Posterior cingulate gyrus (tissue), 11 donors: ENCODE measurements at regions not wholly inside any gene's neighbourhood (a gene's known extent, or its start where the extent isn't known, plus 50 kb on each side); places are given as distances from the start of the nearest gene placed in this dataset.
"Not testable (repeated sequence)": the region's sequence is repeated elsewhere in the genome, so short reads cannot be mapped to it uniquely, and the experiment has no call there.

Experiments used
- DNase-seq, 10 donors: peaks; one replicate each; pipeline versions ENCODE4 v3.0.0 to v3.0.0-alpha.2; 2020 to 2021; ENCODE audit warnings: mixed read lengths in 3 of 10
- intact Hi-C: fragments of 100-400 bp; cut with DNase I; formaldehyde crosslinking; loops from one replicate; pipeline ENCODE4 v1.15.1; 2023

GRCh38 chr10:53664282-53665019 is 891.9 kb upstream of the MBL2 start:
- DNase-seq, result no peak
- intact Hi-C loops, result no loop called here

GRCh38 chr10:53650794-53651193 is 878.2 kb upstream of the MBL2 start:
- no peak for DNase-seq
- intact Hi-C loops, result no loop called here

GRCh38 chr10:53647221-53647620 is 874.6 kb upstream of the MBL2 start:
- DNase-seq, intact Hi-C loops: not testable (repeated sequence)

- no peak for DNase-seq
- intact Hi-C loops, result no loop called here
Observed at GRCh38 chr10:53646525-53646924, 873.9 kb upstream of the MBL2 start.

- DNase-seq, result no peak
- intact Hi-C loops, result no loop called here
Observed at GRCh38 chr10:53645951-53646350, 873.4 kb upstream of the MBL2 start.

- DNase-seq, result no peak
- intact Hi-C loops, result no loop called here
Observed at GRCh38 chr10:53638006-53638405, 865.4 kb upstream of the MBL2 start.

- DNase-seq, result no peak
- intact Hi-C loops, result no loop called here
Observed at GRCh38 chr10:53624722-53625121, 852.1 kb upstream of the MBL2 start.

- no peak for DNase-seq
- intact Hi-C loops, result no loop called here
Observed at GRCh38 chr10:53622201-53622600, 849.6 kb upstream of the MBL2 start.

GRCh38 chr10:53619671-53620070 is 847.1 kb upstream of the MBL2 start:
- intact Hi-C loops, result no loop called here

GRCh38 chr10:53607691-53608090 is 835.1 kb upstream of the MBL2 start:
- intact Hi-C loops, result no loop called here
- no peak for DNase-seq

More at GRCh38 chr10:53619671-53620070, 847.1 kb upstream of the MBL2 start:
- no peak for DNase-seq

GRCh38 chr10:53606981-53607380 is 834.4 kb upstream of the MBL2 start:
- intact Hi-C loops, result no loop called here
- DNase-seq, result no peak

GRCh38 chr10:53601260-53601875 is 828.8 kb upstream of the MBL2 start:
- intact Hi-C loops, result no loop called here

GRCh38 chr10:53598914-53599313 is 826.3 kb upstream of the MBL2 start:
- intact Hi-C loops, result loop anchor here (5.0 kb wide), 1 partner anchor 803 kb away; no protein-coding TSS in a partner anchor

More at GRCh38 chr10:53601260-53601875, 828.8 kb upstream of the MBL2 start:
- no peak for DNase-seq

GRCh38 chr10:53597835-53598251 is 825.3 kb upstream of the MBL2 start:
- intact Hi-C loops, result loop anchor here (5.0 kb wide), 1 partner anchor 804 kb away; no protein-coding TSS in a partner anchor
- no peak for DNase-seq

More at GRCh38 chr10:53598914-53599313, 826.3 kb upstream of the MBL2 start:
- DNase-seq, result no peak

GRCh38 chr10:53580465-53580864 is 807.9 kb upstream of the MBL2 start:
- intact Hi-C loops, result no loop called here
- DNase-seq, result no peak

GRCh38 chr10:53579773-53580172 is 807.2 kb upstream of the MBL2 start:
- intact Hi-C loops, result no loop called here
- no peak for DNase-seq

- intact Hi-C loops, result no loop called here
- no peak for DNase-seq
Observed at GRCh38 chr10:53574024-53574423, 801.4 kb upstream of the MBL2 start.

- no peak for DNase-seq
- intact Hi-C loops, result no loop called here
Observed at GRCh38 chr10:53573498-53573897, 800.9 kb upstream of the MBL2 start.

GRCh38 chr10:53572799-53573198 is 800.2 kb upstream of the MBL2 start:
- no peak for DNase-seq
- intact Hi-C loops, result no loop called here

GRCh38 chr10:53570221-53570620 is 797.6 kb upstream of the MBL2 start:
- intact Hi-C loops, result no loop called here

GRCh38 chr10:53569455-53569854 is 796.9 kb upstream of the MBL2 start:
- no peak for DNase-seq
- intact Hi-C loops, result no loop called here

More at GRCh38 chr10:53570221-53570620, 797.6 kb upstream of the MBL2 start:
- DNase-seq, result no peak

- intact Hi-C loops, result no loop called here
- no peak for DNase-seq
Observed at GRCh38 chr10:53548664-53549063, 776.1 kb upstream of the MBL2 start.
